MM.1S (cell line): ENCODE measurements at regions not wholly inside any gene's neighbourhood (a gene's known extent, or its start where the extent isn't known, plus 50 kb on each side); places are given as distances from the start of the nearest gene placed in this dataset.

Source experiments
- CTCF ChIP-seq: fragments of 300-600 bp; sonication (generic); IDR thresholded peaks from 2 replicates; pipeline ENCODE4 v1.5.1; 2016; ENCODE audit warnings: antibody characterized with exemption, low read length, mixed read lengths
- EZH2 ChIP-seq: fragments of 300-600 bp; sonication (generic); optimal IDR thresholded peaks from 2 replicates; pipeline ENCODE3; 2017; ENCODE audit warnings: low read depth, mild to moderate bottlenecking, antibody characterized with exemption, low read length, mixed read lengths
- EZH2phosphoT487 ChIP-seq: fragments of 300-600 bp; sonication (generic); IDR thresholded peaks from 2 replicates; pipeline ENCODE4 v1.6.1; 2018; ENCODE audit warnings: antibody characterized with exemption, low read length

- no peak for TF ChIP-seq CTCF
- no peak for TF ChIP-seq EZH2
- no peak for TF ChIP-seq EZH2phosphoT487
Observed at GRCh38 chr6:119430805-119431204, 81.2 kb upstream of the MAN1A1 start.
